GM19023 (cell line): ENCODE measurements at regions not wholly inside any gene's neighbourhood (a gene's known extent, or its start where the extent isn't known, plus 50 kb on each side); places are given as distances from the start of the nearest gene placed in this dataset.

Experiments used
- ATAC-seq: cut with Tn5 transposase; IDR thresholded peaks from one replicate; pipeline ENCODE4 v1.9.1; 2021; ENCODE audit warnings: mild to moderate bottlenecking, moderate library complexity; ENCODE audit not compliant: unreplicated experiment

GRCh38 chr1:83006271-83006670, 992.7 kb downstream of the TTLL7 start:
- no peak for ATAC-seq

GRCh38 chr1:83000286-83000685, 998.6 kb downstream of the TTLL7 start:
- no peak for ATAC-seq

- ATAC-seq, result no peak
These were observed 1003.0 kb downstream of the TTLL7 start for GRCh38 chr1:82995951-82996350.

- no peak for ATAC-seq
These were observed 1004.2 kb downstream of the TTLL7 start for GRCh38 chr1:82994616-82995263.

GRCh38 chr1:82991569-82991968, 1007.4 kb downstream of the TTLL7 start:
- no peak for ATAC-seq

- ATAC-seq, result peak; percentile 96
These were observed 1019.2 kb downstream of the TTLL7 start for GRCh38 chr1:82979593-82980236.

- no peak for ATAC-seq
These were observed 1020.2 kb downstream of the TTLL7 start for GRCh38 chr1:82978461-82979324.

GRCh38 chr1:82972841-82973553, 1025.9 kb downstream of the TTLL7 start:
- no peak for ATAC-seq

GRCh38 chr1:82969340-82969739, 1029.6 kb downstream of the TTLL7 start:
- ATAC-seq, result no peak

GRCh38 chr1:82962658-82963057, 1036.3 kb downstream of the TTLL7 start:
- no peak for ATAC-seq

- no peak for ATAC-seq
These were observed 1048.2 kb downstream of the TTLL7 start for GRCh38 chr1:82950606-82951200.

- no peak for ATAC-seq
These were observed 1050.5 kb downstream of the TTLL7 start for GRCh38 chr1:82948386-82948785.

- no peak for ATAC-seq
These were observed 1051.7 kb downstream of the TTLL7 start for GRCh38 chr1:82947278-82947677.

- ATAC-seq, result no peak
These were observed 1052.8 kb downstream of the TTLL7 start for GRCh38 chr1:82946096-82946605.

GRCh38 chr1:82944822-82945221, 1054.1 kb downstream of the TTLL7 start:
- ATAC-seq, result no peak

GRCh38 chr1:82934074-82934473, 1064.9 kb downstream of the TTLL7 start:
- ATAC-seq, result no peak

GRCh38 chr1:82932727-82933126, 1066.2 kb downstream of the TTLL7 start:
- ATAC-seq, result no peak

GRCh38 chr1:82932207-82932606, 1066.7 kb downstream of the TTLL7 start:
- no peak for ATAC-seq

GRCh38 chr1:82931006-82931405, 1067.9 kb downstream of the TTLL7 start:
- no peak for ATAC-seq

GRCh38 chr1:82927753-82928152, 1071.2 kb downstream of the TTLL7 start:
- no peak for ATAC-seq

- ATAC-seq, result no peak
These were observed 1074.3 kb downstream of the TTLL7 start for GRCh38 chr1:82924666-82925065.
